GM21381 (cell line): ENCODE measurements at regions not wholly inside any gene's neighbourhood (a gene's known extent, or its start where the extent isn't known, plus 50 kb on each side); places are given as distances from the start of the nearest gene placed in this dataset.

Experiments used
- ATAC-seq: cut with Tn5 transposase; IDR thresholded peaks from one replicate; pipeline ENCODE4 v1.9.1; 2021; ENCODE audit warnings: mild to moderate bottlenecking, moderate library complexity; ENCODE audit not compliant: unreplicated experiment

- peak; percentile 48 for ATAC-seq
These were observed 198.1 kb downstream of the DAD1 start for GRCh38 chr14:22390824-22391461.

GRCh38 chr14:22390195-22390594 lies 198.8 kb downstream of the DAD1 start:
- ATAC-seq: no peak

GRCh38 chr14:22388669-22389595 lies 200.1 kb downstream of the DAD1 start:
- no peak for ATAC-seq

- ATAC-seq: no peak
These were observed 201.2 kb downstream of the DAD1 start for GRCh38 chr14:22387776-22388241.

GRCh38 chr14:22386924-22387775 lies 201.9 kb downstream of the DAD1 start:
- ATAC-seq: no peak

- ATAC-seq: no peak
These were observed 204.0 kb downstream of the DAD1 start for GRCh38 chr14:22384974-22385526.

GRCh38 chr14:22384167-22384549 lies 204.9 kb downstream of the DAD1 start:
- peak; percentile 10 for ATAC-seq

GRCh38 chr14:22383515-22384166 lies 205.4 kb downstream of the DAD1 start:
- peak; percentile 45 for ATAC-seq

GRCh38 chr14:22382955-22383354 lies 206.1 kb downstream of the DAD1 start:
- ATAC-seq: no peak

GRCh38 chr14:22382395-22382794 lies 206.6 kb downstream of the DAD1 start:
- ATAC-seq: no peak

GRCh38 chr14:22381766-22382165 lies 207.3 kb downstream of the DAD1 start:
- ATAC-seq: no peak

GRCh38 chr14:22381408-22381760 lies 207.6 kb downstream of the DAD1 start:
- no peak for ATAC-seq

- ATAC-seq: no peak
These were observed 208.2 kb downstream of the DAD1 start for GRCh38 chr14:22380571-22381407.

GRCh38 chr14:22379727-22380126 lies 209.3 kb downstream of the DAD1 start:
- ATAC-seq: no peak

GRCh38 chr14:22378181-22378580 lies 210.8 kb downstream of the DAD1 start:
- ATAC-seq: no peak

GRCh38 chr14:22375321-22375930 lies 213.6 kb downstream of the DAD1 start:
- ATAC-seq: no peak

GRCh38 chr14:22370084-22370847 lies 218.8 kb downstream of the DAD1 start:
- ATAC-seq: no peak

- no peak for ATAC-seq
These were observed 230.3 kb downstream of the DAD1 start for GRCh38 chr14:22358726-22359125.
